GM12891 (cell line): ENCODE measurements at regions not wholly inside any gene's neighbourhood (a gene's known extent, or its start where the extent isn't known, plus 50 kb on each side); places are given as distances from the start of the nearest gene placed in this dataset.
A peak's percentile ranks its signal among the peaks of the same experiment; 100 is the strongest.

ENCODE experiments used
- DNase-seq: peaks from one replicate; pipeline ENCODE4 v3.0.0; 2011; ENCODE audit warnings: low spot score; ENCODE audit not compliant: insufficient read length
- FAIRE-seq: peaks from 2 replicates; lab custom pipeline; 2011; peaks lifted over from hg19 to GRCh38; lab: Jason Lieb, UNC
- PAX5 ChIP-seq: IDR thresholded peaks from 2 replicates; pipeline ENCODE4 v1.6.1; 2011; ENCODE audit warnings: low read length, moderate library complexity, mild to moderate bottlenecking; ENCODE audit not compliant: insufficient read depth, severe bottlenecking
- POLR2A ChIP-seq: IDR thresholded peaks from 2 replicates; pipeline ENCODE4 v1.6.1; 2011; ENCODE audit warnings: low read depth, low read length, control low read depth
- POLR2AphosphoS5 ChIP-seq: IDR thresholded peaks from 2 replicates; pipeline ENCODE4 v1.6.1; 2011; ENCODE audit warnings: low read depth, low read length, control low read depth
- POU2F2 ChIP-seq: IDR thresholded peaks from 2 replicates; pipeline ENCODE4 v1.6.1; 2011; ENCODE audit warnings: low read depth, mild to moderate bottlenecking, control low read depth, low read length, moderate library complexity
- SPI1 ChIP-seq: IDR thresholded peaks from 2 replicates; pipeline ENCODE4 v1.6.1; 2011; ENCODE audit warnings: low read depth, low read length, control low read depth
- TAF1 ChIP-seq: IDR thresholded peaks from 2 replicates; pipeline ENCODE4 v1.6.1; 2011; ENCODE audit warnings: low read depth, low read length, control low read depth

DNA sequence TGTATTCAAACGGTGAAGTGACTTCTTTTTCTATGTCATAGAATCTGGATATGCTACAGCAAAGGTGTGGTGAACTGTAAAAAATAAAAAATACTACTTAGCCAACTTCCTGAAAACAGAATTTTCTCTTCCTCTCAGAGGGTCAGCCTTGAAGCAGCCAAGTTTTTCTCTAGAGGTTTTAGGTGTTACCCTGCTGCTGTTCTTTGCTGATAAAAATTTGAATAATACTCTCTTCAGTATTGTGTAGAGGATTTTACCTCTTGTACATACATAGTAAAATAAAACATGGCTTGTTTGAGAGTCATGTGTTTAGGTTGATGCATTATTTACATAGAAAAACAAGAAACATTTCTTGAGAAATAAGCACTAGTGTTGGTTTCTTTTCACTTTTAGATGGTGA lies 458.4 kb downstream of the TBC1D32 start:
- no peak for FAIRE-seq
- TF ChIP-seq POLR2AphosphoS5 (no peak), POLR2A (no peak), PAX5 (no peak), SPI1 (no peak), POU2F2 (no peak), TAF1 (no peak)

DNA sequence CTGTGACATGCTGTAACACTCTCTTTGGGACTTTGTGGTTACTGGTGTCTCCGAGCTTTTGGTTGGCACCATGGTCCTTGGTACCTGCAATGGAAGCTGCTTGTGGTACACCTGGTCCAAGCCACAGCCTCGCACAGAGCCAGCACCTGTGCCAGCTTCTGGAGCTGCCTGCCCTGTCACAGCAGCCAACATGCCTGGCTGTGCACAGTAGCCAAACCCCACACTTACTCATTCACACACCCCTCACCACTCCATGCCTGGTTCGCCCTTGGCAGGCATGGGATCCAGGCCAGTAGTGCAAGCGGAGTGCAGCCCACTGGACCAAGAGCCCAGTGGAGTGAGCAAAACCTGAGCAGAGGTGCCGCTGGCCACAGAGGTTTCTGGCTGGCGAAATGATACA lies 459.9 kb downstream of the TBC1D32 start:
- FAIRE-seq (no peak), DNase-seq (no peak)
- TF ChIP-seq SPI1 (no peak), PAX5 (no peak), POLR2AphosphoS5 (no peak), POLR2A (no peak), TAF1 (no peak), POU2F2 (no peak)

More for the DNA sequence above, 458.4 kb downstream of the TBC1D32 start:
- no peak for DNase-seq

DNA sequence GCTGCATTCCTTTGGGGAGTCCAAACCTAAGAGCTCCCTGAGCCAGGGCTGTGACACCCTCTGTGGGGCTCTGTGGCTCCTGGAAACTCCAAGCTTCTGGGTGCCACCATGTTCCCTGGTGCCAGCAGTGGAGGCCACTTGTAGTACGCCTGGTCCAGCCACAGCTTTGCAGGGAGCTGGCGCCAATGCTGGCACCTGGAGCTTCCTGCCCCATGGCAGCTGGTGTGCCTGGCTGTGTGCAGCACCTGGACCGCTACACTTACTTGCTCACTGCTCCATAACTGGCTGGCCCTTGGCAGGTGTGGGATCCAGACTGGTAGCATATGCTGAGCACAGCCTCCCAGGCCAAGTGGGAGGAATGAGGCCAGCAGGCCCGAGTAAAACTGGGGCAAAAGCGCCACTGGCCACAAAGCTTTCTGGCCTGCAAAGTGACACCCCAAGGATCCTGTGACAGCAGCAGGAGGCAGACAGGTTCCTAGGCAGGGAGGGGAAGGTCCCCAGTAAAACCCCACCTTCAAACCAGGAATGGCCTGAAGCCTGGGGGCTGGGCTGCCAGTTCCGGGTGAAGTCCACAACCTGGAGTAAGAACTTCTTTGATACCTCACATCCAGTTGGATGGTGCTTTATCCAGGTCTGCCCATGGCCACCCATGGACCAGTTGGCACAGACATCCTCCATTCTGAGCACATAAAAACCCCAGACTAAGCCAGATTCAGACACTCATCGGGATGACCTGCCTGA lies 461.0 kb downstream of the TBC1D32 start:
- FAIRE-seq (no peak), DNase-seq (no peak)
- TF ChIP-seq SPI1 (no peak), PAX5 (no peak), POLR2AphosphoS5 (no peak), POU2F2 (no peak), POLR2A (no peak), TAF1 (no peak)

DNA sequence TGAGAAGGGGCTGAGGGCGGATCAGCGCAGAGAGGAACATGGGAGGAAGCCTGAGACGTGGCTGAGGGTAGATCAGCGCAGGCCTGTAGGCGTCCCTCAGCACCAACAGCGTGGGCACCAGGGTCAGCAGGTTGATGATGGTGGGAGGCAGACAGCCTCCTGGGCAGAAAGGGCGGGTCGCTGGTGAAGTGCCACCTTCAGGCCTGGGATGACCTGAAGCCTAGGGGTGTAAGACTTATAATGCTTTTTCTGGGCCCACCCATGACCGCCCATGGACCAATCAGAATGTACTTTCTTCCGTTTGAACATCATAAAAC lies 462.1 kb downstream of the TBC1D32 start:
- DNase-seq (no peak), FAIRE-seq (no peak)
- TF ChIP-seq POLR2AphosphoS5, result no peak
- no peak for TF ChIP-seq POU2F2
- TF ChIP-seq POLR2A, result no peak
- TF ChIP-seq PAX5, result no peak
- TF ChIP-seq TAF1, result no peak
- no peak for TF ChIP-seq SPI1

DNA sequence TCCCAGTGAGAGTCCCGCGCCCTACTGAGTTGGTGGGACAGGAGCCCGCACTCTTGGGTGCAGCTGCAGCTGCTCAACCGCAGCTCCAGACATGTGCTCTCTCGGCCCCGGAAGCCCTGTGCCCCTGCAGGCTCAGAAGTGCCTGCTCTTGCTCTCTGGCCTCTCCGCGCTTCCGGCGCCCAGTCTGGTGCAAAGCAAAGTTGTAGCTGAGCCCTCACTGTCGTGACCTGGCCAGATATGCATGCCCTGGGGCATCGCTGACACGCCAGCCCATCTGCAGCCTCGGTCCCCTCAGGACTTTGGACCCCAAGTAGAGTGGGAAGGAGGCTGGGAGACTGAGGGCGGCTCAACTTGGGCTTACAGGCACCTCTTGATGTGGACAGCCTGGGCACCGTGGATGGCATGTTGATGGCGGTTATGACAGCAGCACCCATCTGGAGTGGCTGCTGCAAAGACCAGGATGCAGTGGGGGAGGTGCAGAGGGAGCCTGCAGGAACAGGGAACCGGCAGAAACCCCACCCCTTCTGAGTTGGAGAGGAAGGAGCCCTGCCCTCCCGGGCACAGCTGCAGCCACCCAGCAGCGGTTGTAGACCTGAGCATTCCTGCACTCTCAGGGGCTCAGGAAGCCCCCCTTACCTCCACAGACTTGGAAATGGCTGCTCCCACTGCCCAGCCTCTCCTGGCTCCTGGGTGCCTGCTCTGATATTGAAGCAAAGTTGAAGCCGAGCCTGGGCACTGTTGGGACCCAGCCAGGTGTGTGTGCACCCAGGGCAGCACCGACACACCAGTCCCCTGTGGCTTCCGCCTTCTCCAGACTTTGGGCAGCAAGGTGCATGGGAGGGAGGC lies 462.6 kb downstream of the TBC1D32 start:
- FAIRE-seq (no peak), DNase-seq (no peak)
- no peak for TF ChIP-seq TAF1
- TF ChIP-seq SPI1, result no peak
- TF ChIP-seq POLR2A, result no peak
- TF ChIP-seq POLR2AphosphoS5, result no peak
- TF ChIP-seq PAX5, result no peak
- TF ChIP-seq POU2F2, result no peak

DNA sequence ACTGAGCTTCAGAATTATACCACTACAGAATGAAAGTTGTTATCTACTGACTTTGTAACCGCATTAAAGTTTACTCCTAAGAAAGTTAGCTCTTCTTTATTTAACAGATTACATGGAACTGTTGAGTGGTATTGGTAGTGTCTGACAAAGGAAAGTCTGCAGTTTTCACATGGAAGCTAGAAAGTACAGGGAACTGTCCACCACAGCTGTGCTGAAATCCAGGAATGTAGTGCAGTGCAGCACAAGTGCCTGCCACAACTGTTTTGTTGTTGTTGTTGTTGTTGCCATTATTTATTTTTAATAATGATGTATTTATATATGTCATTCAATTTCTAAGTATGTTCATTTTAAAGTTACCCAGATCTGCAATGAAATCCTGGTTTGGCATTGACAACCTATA lies 464.9 kb downstream of the TBC1D32 start:
- FAIRE-seq (no peak), DNase-seq (no peak)
- TF ChIP-seq PAX5 (no peak), POLR2AphosphoS5 (no peak), POU2F2 (no peak), TAF1 (no peak), POLR2A (no peak), SPI1 (no peak)

DNA sequence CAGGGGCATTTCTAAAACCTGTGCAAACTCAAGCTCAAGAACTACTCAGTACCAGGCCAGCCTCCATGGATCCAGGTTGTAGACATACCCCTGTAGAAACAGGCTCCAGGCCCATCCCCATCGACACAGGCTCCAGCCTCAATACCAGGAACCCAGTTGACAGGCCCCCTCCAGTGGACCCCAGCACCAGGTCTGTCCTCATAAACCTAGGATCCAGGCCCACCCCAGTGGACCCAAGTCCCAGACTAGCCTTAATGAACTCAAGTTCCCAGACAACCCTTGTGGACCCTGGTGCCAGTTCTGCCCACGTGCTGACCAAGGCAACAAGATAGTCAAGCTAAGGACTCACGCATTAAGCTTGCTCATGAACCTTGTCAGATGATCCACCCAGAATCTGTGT lies 476.9 kb downstream of the TBC1D32 start:
- FAIRE-seq (no peak), DNase-seq (no peak)
- TF ChIP-seq POU2F2 (no peak), PAX5 (no peak), TAF1 (no peak)

DNA sequence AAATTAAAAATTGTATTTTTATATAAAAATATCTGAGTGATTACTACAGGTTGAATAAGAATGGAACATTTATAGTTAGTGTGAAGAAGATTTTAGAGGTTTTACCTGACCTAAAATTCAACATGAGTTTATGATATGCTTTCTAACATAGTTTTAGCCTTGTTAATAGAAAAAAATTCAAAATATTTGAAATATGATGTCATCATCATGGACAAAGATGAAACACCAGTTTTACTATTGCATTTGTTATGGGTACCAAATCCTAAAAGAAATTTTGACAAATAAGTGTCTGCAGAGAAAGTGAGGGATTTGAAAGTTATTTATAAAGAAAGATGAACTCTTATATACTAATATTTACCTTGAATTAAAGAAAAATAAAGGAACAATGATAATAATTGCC lies 479.7 kb downstream of the TBC1D32 start:
- FAIRE-seq (no peak), DNase-seq (no peak)
- TF ChIP-seq POLR2A (no peak), POU2F2 (no peak), POLR2AphosphoS5 (no peak), PAX5 (no peak), TAF1 (no peak), SPI1 (no peak)

DNA sequence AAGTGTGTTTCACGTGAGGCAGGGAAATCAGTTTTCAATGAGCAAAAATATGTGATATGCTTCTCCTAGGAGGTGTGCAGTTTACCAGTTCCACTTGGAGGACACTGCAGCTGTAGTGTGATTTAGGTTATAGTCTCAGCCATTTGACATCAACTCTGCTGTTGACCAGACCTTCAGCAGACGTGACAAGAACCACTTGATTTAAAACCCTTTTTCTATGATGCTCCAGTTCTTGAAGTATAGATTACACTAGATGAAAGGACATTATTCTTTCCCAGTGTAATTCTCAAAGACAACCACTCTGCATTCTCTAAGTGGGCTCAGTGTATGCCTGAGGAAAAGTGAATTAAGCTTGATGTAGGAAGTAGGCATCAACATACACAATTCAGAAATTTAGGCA lies 480.8 kb downstream of the TBC1D32 start:
- FAIRE-seq (no peak), DNase-seq (no peak)
- TF ChIP-seq POU2F2, result no peak

DNA sequence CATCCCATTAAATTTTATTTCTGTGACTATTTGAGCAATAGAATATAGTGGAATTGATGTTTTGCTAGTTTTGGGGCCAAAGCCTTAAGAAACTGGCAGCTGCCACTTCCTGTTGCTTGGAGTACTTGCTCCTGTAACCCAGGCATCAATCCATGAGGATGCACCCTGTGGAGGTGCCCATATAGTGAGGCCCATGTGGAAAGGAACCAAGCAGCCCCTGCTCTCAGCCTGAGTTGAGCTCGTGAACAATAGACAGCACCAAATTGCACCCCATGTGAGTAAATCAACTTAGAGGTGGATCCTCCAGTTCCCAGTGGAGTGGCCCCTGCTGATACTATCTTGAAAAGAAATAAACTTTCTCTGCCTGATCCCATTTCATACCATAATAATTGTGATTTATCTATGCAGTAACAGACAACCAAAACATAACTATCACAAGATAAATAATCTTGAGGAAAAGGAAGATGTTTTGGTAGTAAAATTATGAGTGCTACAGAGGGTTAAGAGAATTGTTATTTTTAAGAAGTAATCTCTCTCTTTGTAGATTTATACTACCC lies 481.9 kb downstream of the TBC1D32 start:
- TF ChIP-seq POLR2A (no peak), POU2F2 (no peak), POLR2AphosphoS5 (no peak), PAX5 (no peak), SPI1 (no peak), TAF1 (no peak)
- FAIRE-seq (no peak), DNase-seq (no peak)

DNA sequence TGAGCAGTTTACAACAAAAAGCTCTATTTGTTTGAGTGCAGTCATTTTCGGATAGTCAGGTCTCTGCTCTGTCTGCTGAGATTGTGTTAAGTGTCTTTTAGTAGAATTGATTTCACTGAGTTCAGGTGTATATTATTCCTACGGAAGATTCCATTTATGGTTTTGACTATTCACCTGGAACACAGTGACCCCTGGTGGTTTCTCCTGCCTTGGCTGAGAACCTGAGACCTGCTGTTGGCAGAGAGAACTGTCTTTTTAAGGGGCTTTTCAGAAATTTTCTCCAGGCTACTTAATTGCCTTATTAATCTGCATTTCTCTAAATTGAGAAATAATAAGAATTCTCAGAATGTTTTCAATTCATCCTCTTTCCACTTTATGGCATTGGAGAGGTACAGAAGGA lies 508.0 kb downstream of the TBC1D32 start:
- TF ChIP-seq PAX5, result no peak
- TF ChIP-seq POLR2A, result no peak
- no peak for TF ChIP-seq SPI1
- TF ChIP-seq TAF1, result no peak
- TF ChIP-seq POU2F2, result no peak
- no peak for TF ChIP-seq POLR2AphosphoS5
- DNase-seq (peak; percentile 3), FAIRE-seq (no peak)
